Dermis microvascular lymphatic vessel endothelial cell (primary cell): ENCODE measurements at regions not wholly inside any gene's neighbourhood (a gene's known extent, or its start where the extent isn't known, plus 50 kb on each side); places are given as distances from the start of the nearest gene placed in this dataset.

Experiments used
- DNase-seq, 2 donors: peaks; one replicate each; pipeline versions ENCODE4 v3.0.0 to v3.0.0-alpha.2; 2010; ENCODE audit warnings: low read depth in 2 of 2

GRCh38 chr3:193827040-193827669 lies 234.1 kb downstream of the OPA1 start:
- no peak for DNase-seq

- DNase-seq = no peak
Observed at GRCh38 chr3:193827871-193828270, 234.9 kb downstream of the OPA1 start.

GRCh38 chr3:193828477-193828876 lies 235.5 kb downstream of the OPA1 start:
- DNase-seq = no peak

GRCh38 chr3:193829781-193830180 lies 236.8 kb downstream of the OPA1 start:
- no peak for DNase-seq

GRCh38 chr3:193830791-193831191 lies 237.8 kb downstream of the OPA1 start:
- no peak for DNase-seq

GRCh38 chr3:193831495-193832455 lies 238.8 kb downstream of the OPA1 start:
- no peak for DNase-seq

GRCh38 chr3:193832833-193833413 lies 239.9 kb downstream of the OPA1 start:
- DNase-seq = no peak

- DNase-seq = no peak
Observed at GRCh38 chr3:193833592-193833991, 240.6 kb downstream of the OPA1 start.

GRCh38 chr3:193835414-193835813 lies 242.4 kb downstream of the OPA1 start:
- no peak for DNase-seq

- no peak for DNase-seq
Observed at GRCh38 chr3:193836511-193836910, 243.5 kb downstream of the OPA1 start.

- DNase-seq = no peak
Observed at GRCh38 chr3:193836918-193837317, 243.9 kb downstream of the OPA1 start.

GRCh38 chr3:193837347-193837827 lies 244.4 kb downstream of the OPA1 start:
- no peak for DNase-seq

GRCh38 chr3:193840111-193840641 lies 247.2 kb downstream of the OPA1 start:
- no peak for DNase-seq

GRCh38 chr3:193841581-193841980 lies 248.6 kb downstream of the OPA1 start:
- DNase-seq = no peak

- DNase-seq = no peak
Observed at GRCh38 chr3:193842029-193842798, 249.2 kb downstream of the OPA1 start.

- DNase-seq = no peak
Observed at GRCh38 chr3:193842832-193843473, 249.9 kb downstream of the OPA1 start.

GRCh38 chr3:193843474-193844301 lies 250.7 kb downstream of the OPA1 start:
- DNase-seq = no peak

- no peak for DNase-seq
Observed at GRCh38 chr3:193844472-193844871, 251.5 kb downstream of the OPA1 start.

GRCh38 chr3:193845144-193845543 lies 252.1 kb downstream of the OPA1 start:
- no peak for DNase-seq

GRCh38 chr3:193846569-193846968 lies 253.6 kb downstream of the OPA1 start:
- DNase-seq = no peak
